Activated naive CD8-positive, alpha-beta T cell treated with anti-CD3 and anti-CD28 coated beads, Interleukin-2, amount 50 U/mL, for 16 hours (primary cell): ENCODE measurements at regions not wholly inside any gene's neighbourhood (a gene's known extent, or its start where the extent isn't known, plus 50 kb on each side); places are given as distances from the start of the nearest gene placed in this dataset.

Source experiments
- DNase-seq: peaks from one replicate; pipeline ENCODE4 v3.0.0-alpha.2; 2020; ENCODE audit warnings: low read depth, low spot score

DNA sequence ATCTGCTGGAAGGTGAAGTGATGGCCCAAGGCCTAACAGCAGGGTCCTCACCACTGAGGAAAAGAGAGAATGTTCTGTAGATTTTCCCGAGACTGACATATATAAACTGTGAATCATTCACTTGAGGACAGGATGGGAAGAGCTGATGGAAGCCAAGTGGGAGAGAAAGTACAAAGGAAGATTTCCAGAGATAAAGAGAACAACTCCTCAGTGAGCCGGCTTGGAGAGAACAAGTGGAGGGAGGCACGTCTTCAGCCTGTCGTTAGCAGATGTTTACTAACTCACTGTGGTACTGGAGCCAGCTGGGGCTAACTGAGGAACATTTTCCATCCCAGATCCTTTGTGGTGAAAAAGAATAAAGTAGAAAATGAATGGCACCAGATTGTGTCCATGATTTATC, 552.9 kb upstream of the TNP1 start:
- no peak for DNase-seq

DNA sequence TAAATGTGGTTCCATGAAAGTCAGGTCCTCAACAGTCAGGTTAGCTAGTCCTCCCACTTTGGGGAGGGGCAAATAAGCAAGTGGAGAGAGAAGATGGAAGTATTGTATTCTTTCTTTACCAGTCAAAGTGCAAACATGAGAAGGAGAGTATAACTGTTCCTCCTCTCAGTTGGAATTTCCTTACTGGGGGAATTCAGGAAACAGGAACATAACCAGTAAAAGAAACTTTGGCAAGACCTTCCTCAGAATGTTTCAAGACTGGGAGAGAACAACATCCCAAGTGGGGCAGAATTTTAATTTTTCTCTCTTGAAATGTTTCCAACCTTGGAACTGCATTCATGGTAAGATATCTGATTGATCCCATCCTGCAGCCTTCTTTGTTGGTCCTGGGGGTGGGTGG, 552.4 kb upstream of the TNP1 start:
- no peak for DNase-seq

DNA sequence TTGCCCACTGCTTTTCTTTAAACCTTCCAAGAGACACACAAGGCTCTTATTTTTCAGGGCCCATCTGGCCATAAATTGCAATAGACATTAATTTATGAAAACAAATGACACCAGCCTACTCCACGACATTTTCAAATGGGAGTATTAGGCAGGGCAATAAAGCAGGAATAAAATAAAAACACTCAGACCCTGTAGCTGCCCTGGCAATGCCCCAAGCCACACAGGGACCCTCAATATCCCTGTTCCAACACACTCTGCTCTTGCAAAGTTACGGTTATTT, 550.8 kb upstream of the TNP1 start:
- DNase-seq, result no peak

DNA sequence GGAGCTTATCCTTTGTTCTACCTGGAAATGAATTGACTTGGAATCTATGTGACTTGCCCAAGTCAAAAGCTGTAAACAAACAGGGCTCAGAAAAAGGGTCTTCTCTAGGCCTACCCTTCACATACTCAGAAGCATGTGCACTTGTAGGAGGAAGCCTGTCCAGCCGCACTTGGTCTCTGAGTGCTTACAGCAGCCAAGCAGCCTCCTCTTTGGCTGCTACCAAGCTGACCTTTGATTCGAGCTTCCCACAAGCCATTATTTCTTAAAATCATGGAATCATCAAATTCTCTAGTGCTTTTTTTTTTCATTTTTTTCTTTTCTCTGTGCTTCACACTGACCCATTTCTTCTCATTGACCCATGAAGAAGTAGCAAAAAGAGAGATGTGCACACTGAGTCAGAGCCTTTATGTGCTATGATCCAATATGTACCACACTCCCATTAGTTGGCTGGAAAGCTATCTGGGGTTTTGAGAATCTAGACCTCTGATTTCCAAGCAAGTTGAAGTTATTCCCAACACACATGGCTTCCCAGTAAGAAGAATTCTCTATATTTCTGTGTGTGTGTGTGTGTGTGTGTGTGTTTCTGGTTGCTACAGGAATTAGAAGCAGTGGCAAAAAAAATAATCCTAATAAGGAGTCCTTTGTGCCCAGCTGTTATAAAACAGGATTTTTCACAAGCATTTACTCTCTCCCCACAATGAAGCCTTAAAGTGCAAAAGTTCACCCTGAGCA, 550.3 kb upstream of the TNP1 start:
- no peak for DNase-seq

DNA sequence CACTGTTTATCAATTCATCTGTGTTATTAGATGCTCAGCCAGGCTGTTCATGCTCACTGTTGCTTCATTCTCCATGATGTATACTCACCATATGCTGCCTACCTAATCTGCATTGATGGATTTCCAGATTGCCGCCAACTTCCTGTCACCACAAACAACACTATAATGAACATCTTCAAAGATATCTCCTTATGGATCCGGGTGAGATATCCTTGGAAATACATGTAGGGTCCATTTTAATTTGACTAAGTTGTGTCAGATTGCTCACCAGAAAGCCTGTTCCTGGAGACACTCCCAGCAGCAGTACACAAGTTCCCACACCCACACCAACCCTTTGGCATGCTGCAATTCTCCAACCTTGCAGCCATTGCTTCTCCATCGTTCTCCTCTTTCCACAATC, 547.5 kb upstream of the TNP1 start:
- DNase-seq, result no peak

DNA sequence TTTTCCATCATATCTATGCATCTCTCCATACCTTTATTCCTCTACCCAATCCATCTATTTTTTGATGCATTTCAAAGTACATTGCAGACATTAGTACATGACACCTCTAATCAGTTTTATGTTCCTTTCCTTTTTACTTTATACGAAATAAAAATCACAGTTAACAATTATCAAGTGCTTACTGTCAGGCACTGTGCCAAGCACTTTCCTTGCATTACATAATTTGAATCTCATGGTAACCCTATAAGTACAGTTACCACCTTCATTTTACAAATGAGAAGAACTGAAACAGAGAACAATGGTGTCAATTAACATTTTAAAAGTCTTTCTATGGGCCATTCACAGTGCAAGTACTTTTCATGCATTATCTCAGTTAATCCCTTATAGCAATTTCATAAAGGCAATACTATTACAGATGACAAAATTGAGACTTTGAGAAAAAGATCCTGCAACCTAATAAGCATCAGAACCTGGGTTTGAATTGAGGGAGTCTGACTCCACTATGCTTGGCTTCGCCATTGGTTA, 544.4 kb upstream of the TNP1 start:
- no peak for DNase-seq

DNA sequence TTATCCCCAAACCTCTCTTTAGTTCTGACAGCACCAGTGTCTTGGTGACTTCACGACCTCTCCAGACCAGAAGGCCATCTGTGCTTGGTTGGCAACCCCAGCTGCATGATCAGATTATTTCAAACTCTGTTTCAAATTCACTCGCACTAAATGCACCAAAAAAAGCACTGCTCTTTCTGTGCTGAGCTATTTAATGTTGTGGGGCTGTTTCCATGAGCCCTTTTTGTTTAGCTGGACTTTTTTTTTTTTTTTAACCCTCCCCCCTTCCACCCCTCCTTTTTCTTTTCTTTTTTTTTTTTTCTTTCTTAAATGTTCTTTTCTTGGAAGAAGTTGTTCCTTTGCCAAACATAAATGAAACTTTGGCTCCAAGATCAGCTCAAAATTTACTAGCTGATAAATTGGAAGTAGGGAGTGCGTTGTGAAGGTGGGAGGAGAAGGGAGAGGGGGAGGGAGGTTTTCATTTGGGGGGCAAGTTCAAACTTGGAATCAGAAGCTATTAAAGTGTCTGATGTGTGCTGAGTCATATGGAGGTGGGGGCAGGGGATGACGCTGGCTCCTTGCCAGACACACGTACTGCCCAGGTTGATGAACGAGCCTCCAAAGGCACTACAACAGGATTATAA, 543.0 kb upstream of the TNP1 start:
- no peak for DNase-seq

DNA sequence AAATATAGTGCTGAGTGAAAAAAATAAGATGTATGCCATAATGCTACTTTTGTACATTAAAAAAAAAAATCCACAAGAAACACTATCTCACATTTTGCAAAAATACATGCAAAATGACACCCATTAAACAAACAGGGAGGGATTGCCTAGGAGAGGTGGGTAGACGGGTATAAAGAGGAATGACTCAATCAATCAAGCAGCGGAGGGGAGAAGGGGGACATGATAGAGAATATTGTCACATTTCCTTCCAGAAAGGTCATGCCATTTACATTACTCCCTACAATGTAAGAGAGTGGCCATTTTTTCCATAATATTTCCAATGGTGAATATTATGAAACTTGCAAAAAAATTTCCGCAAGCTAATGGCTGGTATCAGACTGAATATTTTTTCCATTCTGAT, 542.3 kb upstream of the TNP1 start:
- no peak for DNase-seq

DNA sequence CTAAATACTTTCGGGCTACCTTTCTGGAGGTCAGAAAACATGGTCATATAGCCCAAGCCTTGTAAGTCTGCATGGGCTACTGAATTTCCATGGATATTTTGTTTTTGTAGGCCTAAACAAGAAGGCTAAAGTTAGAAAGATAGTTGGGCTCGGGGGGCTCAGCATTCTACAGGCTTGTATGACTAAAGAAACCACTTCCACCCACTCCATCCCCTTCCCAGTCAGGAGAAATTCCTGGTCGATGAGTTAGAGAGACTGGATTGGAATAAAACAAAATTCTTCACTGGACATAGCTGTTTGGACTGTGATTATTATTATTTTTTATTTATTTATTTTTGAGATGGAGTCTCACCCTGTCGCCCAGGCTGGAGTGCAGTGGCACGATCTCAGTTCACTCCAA, 539.4 kb upstream of the TNP1 start:
- DNase-seq, result no peak

DNA sequence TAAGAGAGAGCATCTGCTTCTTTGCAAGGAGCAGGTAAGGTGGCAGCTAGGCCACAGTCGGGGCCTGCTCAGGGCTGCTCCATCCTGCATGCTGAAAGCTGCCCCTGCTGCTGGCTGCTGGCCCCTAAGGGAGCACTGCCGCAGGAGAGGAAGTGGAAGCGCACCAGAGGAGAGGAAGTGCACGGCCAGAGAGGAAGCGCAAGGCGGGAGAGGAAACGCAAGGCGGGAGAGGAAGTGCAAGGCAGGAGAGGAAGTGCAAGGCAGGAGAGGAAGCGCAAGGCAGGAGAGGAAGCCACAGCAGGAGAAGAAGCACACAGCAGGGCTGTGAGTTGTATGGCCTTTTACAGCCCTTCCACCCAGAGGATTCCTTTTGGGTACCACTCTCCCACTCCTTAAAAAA, 539.0 kb upstream of the TNP1 start:
- no peak for DNase-seq

DNA sequence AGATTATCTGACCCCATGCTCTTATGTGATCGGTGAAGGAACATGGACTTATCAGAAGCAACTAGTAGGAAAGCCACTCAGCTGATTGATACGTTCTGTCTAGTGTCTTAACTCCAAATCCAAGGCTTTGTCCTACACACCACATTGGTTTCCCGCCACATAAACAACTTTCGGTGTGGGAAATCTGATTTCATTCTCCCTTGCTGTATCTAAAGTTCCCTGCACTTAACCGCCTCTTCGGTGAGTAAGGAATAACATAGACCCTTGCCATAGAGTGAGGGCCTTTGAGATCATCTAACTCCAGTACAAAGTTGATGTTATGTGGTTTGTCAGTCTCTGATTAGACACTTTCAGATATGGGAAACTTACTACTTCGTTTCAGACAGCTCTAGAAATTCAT, 538.2 kb upstream of the TNP1 start:
- DNase-seq, result no peak

DNA sequence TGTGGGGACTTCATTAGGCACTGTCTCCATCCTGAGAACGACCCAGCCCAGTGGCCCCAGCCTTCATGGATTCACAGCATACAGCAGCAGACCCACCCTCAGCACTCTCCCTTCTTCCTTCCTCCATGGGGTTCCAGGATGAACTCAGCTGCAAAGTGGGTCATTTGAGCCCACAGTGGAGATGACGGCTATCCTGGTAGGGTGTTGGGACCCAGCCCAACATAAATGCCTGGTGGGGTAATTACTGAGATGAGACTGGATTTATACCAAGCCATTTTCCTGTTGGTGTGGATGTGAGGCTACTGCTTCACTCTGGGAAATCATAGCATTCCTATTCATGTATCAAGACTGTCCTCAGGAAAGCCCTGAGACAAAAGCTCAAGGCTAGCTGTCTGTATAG, 536.7 kb upstream of the TNP1 start:
- no peak for DNase-seq

DNA sequence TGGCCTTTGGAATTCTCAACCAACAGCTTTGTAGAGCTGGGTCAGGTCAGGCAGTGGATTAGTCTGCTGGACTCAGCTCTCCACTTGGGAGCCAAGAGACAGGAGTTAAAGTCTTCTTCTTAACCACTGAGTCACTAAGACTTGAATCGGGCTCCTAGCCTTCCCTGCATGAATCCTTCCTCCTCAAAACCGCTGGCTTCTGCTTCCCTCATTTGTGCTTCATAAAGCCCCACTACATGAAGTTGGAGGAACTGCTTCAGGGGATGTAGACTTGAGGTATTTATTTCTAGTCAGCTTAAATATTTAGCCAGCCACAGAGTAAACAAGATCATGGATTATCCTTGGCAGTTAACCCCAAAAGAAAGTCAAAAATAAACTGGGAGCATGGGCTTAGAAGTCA, 536.3 kb upstream of the TNP1 start:
- no peak for DNase-seq

DNA sequence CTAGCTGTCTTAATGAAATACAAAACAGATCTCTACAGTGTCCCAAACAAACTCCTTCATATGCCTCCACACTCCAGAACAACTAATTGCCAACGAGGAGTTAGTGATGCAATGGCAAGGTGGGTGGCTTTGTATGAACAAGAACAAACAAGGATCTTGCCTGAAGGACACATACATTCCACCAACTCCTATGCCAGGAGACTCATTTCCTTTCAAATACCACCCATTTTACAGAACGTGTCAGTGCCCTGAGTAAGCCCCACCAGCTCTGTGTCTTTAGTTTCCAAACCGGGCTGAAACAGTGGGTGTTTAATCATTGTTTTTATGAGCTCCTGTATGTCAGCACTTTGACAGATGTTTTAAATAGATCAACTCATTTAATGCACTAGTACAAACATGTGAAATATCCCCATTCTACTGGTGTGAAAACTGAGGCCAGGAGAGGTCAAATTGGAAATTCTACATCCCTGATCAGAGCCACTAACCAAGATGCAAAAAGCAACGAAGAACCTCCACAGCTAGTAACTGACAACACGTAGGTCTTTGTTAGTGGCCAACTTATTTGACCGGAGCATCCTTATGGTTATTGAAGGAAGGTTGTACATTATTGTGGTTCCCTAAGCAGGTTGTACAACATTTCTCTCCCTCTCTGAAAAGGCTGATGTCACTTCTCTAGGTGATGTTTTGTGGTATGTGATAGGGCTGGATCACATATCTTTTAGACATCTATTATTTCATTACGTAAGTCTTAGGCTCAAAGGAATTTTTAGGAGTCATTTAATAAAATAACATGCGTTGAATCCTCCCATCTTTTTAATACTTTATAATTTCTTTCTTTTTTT, 534.9 kb upstream of the TNP1 start:
- no peak for DNase-seq

DNA sequence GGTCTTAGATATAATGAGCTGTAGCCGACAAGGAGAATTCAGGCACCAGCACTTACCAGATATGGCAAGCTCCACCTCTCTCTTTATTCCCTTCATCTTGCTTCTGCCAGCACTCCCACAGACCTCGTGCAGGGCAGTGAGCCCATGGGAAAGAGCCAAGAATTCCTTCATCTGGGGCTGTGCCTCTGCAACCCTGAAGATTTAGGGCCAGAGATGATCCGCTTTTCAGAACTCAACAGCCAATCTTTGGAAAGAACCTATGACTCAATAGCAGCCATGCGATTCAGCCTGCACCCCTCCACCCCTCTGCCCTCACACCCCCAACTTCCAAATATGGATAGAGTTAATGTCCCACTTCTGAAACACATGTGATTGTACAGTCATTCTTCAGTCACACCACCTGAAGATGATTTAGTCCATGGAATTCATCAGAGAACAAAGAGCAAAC, 533.7 kb upstream of the TNP1 start:
- no peak for DNase-seq

DNA sequence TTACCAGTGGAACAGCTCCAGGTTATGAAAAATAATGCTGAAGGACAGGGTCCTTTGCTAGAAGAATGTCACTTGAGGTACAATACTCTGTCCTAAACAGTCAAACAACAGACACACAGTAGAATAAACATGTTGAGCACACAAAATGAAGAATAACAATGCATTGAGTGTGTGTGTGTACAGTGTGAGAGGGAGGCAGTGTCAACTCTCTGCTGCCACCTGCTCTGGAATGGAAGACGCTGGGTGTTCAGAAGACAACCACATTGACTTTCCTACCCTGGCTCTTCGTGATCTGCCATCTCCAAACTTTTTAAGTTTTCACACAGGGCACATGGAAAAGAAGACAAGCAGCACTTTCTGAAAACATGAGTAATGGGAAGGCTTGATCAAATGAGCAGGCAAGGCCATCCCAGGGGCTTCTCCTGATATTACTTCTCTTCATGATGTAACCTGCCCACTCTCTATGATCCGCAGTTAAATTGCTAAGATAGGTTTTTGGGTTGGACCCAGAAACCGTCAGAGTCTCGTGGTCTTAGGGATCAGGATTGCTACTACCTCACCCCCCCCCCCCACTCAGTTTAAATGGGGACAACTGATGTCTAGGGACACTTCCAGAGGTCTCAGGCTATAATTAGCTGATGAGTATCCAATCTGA, 533.2 kb upstream of the TNP1 start:
- DNase-seq, result no peak

DNA sequence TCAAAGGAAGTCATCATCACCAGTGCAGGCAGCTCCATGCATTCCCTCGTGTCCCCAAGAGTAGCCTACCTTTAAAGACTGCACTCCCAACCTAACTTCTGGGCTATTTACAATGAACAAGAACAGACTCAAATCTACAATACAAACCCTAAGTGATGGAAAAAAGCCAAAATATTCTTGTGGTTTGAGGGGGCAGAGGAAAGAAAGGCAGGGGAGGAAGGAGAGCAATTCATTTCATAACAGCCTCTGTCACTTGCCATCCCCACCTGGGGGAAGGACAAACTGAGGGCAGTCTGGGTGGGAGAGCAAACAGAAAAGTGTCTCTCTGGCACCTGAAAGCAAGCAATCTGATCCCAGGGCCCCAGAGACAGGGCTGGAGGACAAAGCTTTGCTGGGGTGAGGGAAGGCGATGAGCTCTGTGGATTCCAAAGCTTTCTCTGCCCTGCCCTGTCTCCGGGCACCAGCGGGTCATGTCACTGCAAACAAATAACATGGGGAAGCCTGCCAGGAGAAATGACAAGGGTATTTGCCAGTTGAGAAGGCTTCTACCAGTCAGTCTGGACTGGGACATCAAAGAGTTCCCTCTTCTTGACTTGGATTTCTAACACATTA, 528.0 kb upstream of the TNP1 start:
- no peak for DNase-seq

DNA sequence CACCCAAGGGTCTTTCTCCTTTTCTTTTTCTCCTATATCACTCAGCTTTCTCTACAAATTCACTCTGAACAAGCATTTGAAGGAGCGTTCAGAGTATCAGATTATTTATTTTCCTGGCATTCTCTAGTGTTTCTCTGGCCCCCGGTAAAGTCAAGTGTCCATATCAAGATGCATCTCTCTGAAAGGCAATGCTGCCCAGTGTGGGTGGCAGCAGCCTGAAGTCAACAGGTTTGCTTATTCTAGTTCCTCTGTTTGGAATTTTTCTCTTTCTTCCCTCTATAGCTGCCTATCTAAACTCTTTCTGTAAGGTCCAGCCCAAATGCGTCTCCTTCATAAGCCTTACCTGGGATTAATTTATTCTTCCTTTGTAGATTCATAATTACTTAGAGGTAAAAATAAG, 526.2 kb upstream of the TNP1 start:
- DNase-seq, result no peak

DNA sequence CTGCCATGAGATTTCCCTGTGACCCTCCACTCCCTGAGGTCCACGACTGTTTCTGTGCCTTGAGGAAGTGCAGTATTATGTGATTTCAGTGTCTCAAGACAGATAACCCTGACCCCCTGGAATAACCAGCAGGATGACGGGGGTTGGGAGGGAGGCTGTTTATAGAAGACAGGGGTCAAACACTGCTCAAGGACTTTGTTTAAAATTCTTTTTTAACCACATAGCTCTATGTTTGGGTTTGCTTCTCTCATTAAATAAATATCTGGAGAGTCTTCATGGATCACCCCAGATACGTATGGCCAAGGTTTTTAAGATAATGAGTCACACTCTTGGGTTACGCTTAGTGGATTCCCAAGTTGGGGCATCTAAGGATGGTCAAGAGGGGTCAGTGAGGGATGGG, 523.8 kb upstream of the TNP1 start:
- DNase-seq, result no peak

DNA sequence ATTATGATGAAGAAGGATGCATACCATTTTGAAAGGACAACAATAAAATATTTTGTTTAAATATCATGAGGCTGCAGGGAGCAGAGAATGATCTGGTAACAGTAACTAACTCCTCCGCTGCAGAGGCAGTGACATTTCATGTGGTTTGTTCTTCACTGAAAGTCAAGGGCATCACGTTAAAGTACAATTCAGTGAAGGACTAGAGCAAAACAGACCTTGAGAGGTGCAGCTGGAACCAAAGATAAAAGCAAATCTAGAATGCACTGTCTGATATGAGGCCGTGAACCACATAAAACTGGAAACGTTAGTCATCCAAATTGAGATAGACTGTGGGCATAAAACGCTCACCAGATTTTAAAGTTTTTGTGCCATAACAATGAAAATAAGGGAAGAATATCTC, 522.9 kb upstream of the TNP1 start:
- no peak for DNase-seq

DNA sequence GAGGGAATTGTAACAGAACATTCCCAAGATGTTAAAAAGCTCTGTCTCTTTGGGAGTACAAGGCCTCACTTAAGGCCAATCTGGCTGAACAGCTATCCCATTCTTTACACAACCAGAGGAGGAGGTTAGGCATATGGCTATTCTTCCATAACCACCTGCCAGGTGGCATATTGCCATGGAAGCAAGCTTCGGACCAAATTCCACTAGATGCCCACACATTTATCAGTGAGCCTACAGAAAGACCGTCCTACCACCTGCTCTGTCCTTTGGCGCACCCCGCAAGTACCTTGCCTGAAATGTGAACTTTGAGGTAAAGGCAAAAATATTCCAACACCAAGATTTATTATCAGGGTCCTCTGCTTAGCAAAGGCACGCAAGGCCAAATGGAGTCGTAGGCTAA, 519.9 kb upstream of the TNP1 start:
- DNase-seq, result no peak

DNA sequence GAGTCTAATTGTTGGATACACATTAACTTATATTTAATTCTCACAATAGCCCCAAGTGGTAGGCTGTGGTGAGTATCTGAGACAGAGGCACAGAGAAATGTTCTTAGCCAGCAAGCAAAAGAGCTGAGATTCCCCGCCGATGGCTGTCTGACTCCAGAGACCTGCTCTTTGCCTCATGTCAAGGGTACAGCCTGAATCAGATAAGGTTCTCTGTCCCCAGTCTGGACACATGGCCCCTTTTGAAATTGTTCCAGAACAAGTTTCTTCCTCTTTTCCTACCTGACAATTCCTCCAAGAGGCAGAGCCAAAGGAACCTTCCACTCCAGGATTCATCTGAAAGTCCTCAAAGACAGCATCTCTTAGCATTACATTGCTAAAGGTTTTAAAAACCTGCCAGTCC, 512.9 kb upstream of the TNP1 start:
- DNase-seq, result no peak
